ENCODE measurements at regions not wholly inside any gene's neighbourhood (a gene's known extent, or its start where the extent isn't known, plus 50 kb on each side); places are given as distances from the start of the nearest gene placed in this dataset.

DNA sequence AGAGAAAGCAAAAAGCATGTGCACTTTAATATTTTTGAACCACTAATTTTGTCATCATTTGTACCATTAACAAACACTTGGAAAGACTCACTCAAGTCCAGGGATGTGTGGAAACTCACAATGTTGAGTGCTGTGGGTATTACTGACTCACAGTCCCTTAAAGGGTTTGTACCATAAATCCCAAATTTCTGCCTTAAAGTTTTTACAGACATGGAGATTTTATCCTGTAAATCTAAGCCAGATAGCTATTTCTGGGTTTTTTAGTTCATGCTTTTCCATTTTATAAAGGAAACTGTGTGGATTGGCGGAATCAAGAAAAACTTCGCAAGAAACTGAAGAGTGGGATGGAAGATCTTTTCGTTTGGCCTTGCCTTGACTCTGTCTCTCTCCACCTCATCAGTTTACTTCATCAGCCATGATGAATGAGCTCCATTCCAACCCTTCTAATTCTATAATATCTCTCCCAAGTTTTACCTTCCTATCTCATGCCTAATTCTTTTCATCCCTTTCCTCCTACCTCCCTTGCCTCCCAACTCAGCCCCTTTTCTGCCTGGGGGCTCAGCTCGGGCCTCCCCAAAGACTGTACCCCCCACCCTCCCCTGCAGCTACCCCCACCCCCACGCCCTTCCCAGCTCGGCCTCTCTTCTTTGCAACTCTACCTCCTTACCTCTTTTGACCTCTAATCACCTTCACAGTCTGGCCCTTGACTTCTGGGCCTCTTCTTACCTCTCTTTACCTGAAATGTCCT, 218.5 kb upstream of the MKLN1 start:
- Histone ChIP-seq H3K36me3 (no peaks in the 10 kb centered on the region), H3K9me3 (no peaks in the 10 kb centered on the region), H3K4me1 (peaks cover 3 to 6% of the 10 kb centered on the region in 2 donors), H3K27ac (peak overlapping the region; percentile 99 to 100), H3K4me3 (peak overlapping the region; percentile 98 to 100), H3K27me3 (no peaks in the 10 kb centered on the region)
- intact Hi-C loops (cut with DNase I; ENCODE audit: low total_unique reads): no loop called here
- no peak for TF ChIP-seq POLR2A (IDR thresholded peaks at IDR 0.05)
- TF ChIP-seq, protein P1, sequence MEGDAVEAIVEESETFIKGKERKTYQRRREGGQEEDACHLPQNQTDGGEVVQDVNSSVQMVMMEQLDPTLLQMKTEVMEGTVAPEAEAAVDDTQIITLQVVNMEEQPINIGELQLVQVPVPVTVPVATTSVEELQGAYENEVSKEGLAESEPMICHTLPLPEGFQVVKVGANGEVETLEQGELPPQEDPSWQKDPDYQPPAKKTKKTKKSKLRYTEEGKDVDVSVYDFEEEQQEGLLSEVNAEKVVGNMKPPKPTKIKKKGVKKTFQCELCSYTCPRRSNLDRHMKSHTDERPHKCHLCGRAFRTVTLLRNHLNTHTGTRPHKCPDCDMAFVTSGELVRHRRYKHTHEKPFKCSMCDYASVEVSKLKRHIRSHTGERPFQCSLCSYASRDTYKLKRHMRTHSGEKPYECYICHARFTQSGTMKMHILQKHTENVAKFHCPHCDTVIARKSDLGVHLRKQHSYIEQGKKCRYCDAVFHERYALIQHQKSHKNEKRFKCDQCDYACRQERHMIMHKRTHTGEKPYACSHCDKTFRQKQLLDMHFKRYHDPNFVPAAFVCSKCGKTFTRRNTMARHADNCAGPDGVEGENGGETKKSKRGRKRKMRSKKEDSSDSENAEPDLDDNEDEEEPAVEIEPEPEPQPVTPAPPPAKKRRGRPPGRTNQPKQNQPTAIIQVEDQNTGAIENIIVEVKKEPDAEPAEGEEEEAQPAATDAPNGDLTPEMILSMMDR (IDR thresholded peaks at IDR 0.05): no peak
- DNase-seq: no peak

DNA sequence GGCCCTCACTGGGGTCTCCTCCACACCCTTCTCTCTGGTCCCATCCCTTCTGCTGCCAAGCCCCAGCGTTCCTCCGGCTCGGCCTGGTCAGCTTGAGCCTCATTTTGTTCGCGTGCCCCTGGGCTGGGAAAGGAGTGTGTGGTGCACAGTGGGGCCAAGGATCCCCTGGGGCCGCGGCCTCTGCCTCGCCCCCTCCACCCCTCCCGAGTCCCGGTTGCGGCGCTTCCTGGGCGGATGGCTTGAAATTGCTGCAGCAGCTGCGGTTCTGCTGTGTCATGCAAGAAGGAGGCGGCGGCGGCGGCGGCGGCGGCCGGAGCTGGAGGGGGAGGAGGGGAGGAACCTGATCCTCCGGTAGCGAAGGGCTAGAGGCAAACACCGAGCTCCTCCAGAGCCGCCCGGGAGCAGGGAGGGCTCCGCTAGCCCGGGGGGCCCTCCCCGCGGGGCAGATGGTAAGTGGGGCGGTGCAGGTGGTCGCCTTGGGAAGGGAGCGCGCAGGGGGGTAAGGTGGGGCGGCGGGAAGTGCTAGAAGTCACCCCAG, 217.8 kb upstream of the MKLN1 start:
- TF ChIP-seq, protein P1 (IDR thresholded peaks at IDR 0.05): no peak
- TF ChIP-seq POLR2A (IDR thresholded peaks at IDR 0.05): peak; percentile 42 to 52
- Histone ChIP-seq H3K4me1 (peaks cover 0 to 6% of the 10 kb centered on the region in 2 donors), H3K27me3 (no peaks in the 10 kb centered on the region), H3K36me3 (no peaks in the 10 kb centered on the region), H3K27ac (peak overlapping the region; percentile 99 to 100), H3K4me3 (peak overlapping the region; percentile 82 to 98), H3K9me3 (no peaks in the 10 kb centered on the region)
- DNase-seq: peak; percentile 69 to 75
- intact Hi-C loops (cut with DNase I; ENCODE audit: low total_unique reads): no loop called here

DNA sequence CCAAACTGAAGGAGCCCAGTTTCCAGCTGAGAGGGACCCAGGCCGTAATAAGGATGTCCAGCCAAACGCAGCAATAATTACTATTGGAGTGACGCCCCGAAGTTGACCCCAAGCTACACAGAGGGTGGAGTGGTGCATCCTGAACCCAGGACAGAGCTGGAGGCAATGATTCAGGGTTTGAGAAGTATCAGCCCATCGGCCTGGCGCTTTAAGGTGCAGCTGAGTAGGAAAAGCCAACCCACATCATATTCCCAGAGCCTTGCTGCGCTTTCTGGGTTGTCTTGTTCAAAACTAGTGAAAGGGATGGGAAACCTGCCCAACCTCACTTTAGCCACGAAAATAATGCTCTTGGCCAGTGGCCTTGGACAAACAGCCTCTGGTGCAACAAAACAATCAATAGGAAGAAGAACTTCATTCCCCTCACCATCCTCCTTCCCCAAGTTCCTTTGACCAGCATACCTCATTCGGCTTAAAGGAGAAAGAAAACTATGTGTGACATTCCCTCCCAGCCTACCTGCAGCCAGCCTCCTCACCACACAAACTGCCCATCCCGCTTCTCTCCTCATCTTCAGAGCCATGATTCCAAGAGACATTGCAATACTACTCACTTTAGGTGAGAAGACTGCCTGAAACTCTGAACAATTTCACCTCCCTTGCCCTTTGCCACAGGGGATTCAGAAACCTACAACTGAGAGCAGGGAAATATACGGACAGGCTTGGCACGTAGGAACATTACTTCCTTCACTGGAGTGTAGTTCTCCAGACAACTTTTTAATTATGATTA, 217.2 kb upstream of the MKLN1 start:
- TF ChIP-seq POLR2A (IDR thresholded peaks at IDR 0.05): no peak
- TF ChIP-seq, protein P1 (IDR thresholded peaks at IDR 0.05): no peak
- no peaks in the 10 kb centered on the region for H3K36me3 ChIP-seq
- H3K4me3 ChIP-seq: peak overlapping the region; percentile 82 to 98
- H3K4me1 ChIP-seq: peaks cover 0 to 6% of the 10 kb centered on the region in 2 donors
- no peaks in the 10 kb centered on the region for H3K9me3 ChIP-seq
- no peaks in the 10 kb centered on the region for H3K27me3 ChIP-seq
- DNase-seq: peak; percentile 38 to 43
- intact Hi-C loops (cut with DNase I; ENCODE audit: low total_unique reads): no loop called here
- peak overlapping the region; percentile 99 to 100 for H3K27ac ChIP-seq

DNA sequence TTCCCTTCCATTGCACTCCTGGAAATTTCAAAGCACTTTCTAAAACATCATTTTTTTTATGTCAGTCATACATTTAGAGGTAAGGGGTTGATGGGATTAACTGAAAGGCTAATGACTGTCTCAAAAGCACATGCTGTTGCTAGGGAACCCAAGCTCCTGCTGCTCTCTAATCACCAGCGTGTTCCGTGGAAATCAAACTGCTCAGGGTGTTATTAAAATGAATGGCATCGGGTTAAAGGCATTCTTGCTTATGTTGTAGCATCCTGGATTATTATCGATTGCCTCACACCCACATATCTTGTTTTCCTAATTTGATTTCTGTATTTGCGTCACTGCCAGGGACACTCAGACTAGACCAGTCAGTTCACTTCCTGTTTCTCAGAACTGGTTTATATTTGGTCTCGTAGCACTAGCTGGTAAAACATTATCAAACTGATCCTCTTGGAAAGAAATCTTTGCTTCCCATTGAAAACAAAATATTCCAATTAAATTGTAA, 216.5 kb upstream of the MKLN1 start:
- Histone ChIP-seq H3K4me3 (peak overlapping the region; percentile 82 to 98), H3K4me1 (peaks cover 0 to 6% of the 10 kb centered on the region in 2 donors), H3K36me3 (no peaks in the 10 kb centered on the region), H3K27me3 (no peaks in the 10 kb centered on the region), H3K9me3 (no peaks in the 10 kb centered on the region), H3K27ac (peak overlapping the region; percentile 99 to 100)
- DNase-seq: peak in 1 of 2 donors; percentile 23
- TF ChIP-seq, protein P1 (IDR thresholded peaks at IDR 0.05): no peak
- no peak for TF ChIP-seq POLR2A (IDR thresholded peaks at IDR 0.05)
- intact Hi-C loops (cut with DNase I; ENCODE audit: low total_unique reads): no loop called here
